Stimulated activated CD4-positive, alpha-beta T cell treated with anti-CD3 and anti-CD28 coated beads, Interleukin-12 subunit alpha, Interleukin-12 subunit beta, amount 100 ng/mL, for 24 hours (primary cell): ENCODE measurements at regions not wholly inside any gene's neighbourhood (a gene's known extent, or its start where the extent isn't known, plus 50 kb on each side); places are given as distances from the start of the nearest gene placed in this dataset.
"Not testable (repeated sequence)": the region's sequence is repeated elsewhere in the genome, so short reads cannot be mapped to it uniquely, and the experiment has no call there.

ENCODE experiments used
- DNase-seq, 2 experiments: peaks; one replicate each; pipeline ENCODE4 v3.0.0-alpha.2; 2020; ENCODE audit warnings: low read depth in 2 of 2

DNA sequence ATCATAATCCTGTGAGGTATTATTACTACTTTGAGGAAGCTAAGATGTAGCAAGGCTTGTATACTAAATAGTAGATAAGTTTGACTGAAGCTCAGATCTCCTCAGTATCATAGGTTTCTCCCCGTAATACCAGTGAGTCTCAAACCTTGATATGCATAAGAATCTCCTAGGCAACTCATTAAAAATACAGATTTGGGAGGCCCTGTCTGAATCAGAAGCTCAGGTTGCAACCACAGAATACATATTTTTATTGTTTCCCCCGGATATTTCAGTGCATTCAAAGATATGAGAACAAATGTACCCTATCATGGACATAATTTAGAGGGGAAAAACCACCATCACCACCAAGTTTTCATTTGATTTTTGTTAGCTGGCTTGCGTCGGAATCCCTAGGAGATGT is 242.1 kb upstream of the C2CD4B start:
- no peak for DNase-seq

DNA sequence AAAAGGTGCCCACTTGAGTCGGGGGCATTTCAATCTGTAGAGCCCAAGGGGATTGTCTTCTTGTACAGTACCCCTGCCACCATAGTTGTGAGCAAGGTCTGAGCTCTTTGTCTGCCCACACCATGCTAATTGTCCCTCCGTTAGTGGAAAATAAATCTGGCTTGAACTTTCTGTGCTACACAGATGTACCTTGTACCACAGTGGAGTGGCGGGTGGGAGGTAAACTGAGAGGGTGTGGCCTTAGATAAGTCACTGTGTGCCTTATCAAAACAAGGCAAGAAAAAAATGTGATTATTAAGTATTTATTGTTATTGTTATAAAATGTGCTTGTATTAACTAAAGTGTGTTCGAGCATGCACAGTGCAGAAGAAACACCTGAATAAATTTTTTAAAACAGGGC is 242.9 kb upstream of the C2CD4B start:
- DNase-seq, result no peak

DNA sequence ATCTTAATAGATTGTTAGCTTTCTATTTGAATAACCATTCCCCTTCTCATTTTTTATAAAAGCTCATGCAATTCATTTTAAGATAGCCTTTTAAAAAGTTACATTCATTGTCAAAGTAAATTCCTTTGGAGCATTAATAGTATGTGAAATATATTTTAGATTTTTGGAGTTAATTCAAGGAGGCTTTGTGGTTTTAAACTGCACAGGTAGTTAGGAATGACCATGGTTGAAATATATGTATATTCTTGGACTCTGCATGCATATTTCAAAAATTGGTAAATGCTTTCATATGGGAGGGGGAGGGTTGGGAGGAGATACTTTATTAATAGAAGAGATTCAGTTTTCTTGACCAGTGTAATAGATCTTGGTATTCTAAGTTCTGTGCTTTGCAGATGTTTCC is 244.4 kb upstream of the C2CD4B start:
- DNase-seq, result no peak

DNA sequence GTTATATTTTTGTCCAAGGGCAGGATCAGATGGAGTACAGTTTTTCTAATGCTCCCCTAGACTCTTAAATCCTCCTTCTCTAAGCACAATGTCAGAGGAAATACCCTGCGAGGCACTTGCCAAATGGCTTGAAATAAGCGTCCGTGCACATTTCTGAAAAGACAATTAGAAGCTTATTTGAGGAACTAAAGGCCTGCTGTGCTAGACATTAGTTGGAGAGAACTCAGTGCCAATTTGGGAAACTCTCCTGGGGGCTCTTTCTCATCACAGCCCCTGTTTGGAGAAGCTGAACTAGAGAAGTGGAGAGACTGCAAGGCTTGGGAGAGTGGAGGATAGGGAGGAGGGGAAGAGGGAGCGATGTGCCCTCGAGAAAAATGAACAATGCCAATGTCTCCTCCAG is 247.6 kb upstream of the C2CD4B start:
- no peak for DNase-seq

DNA sequence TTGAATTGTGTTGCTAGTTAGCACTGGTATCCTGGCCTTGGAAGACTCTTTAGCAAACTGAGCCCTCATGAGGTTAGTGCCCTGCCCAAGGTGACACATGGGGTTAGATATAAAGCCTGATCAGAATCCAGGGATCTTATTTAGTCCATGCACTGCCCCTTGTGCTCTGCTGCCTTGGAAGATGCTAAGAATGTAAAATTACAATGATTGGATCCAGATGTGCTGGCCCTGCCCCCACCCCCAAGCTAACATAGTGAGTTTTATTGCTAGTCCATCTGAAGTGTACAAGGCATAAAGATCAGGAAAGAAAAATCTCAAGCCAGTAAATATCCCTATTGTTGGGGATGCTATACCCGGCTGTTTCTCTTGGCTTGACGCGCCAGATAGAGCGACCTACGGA is 248.1 kb upstream of the C2CD4B start:
- DNase-seq, result no peak

DNA sequence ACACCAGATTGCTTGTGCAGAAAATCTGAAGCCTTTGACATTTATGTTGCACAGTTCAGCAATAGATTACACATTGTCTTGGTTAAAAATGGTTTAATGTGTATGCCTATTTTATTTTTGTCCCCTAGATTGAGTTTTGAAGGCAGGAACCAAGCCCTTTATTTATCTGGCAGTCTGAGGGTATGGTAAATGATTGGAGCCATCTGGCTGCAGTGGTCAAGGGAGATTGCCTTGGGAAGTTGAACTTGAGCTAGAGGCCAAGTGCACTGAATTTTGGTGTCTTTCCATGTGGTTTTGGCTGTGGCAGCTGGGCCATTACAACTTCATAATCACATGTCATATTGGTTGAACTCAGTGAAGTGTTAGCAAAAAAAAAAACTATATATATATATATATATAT is 248.7 kb upstream of the C2CD4B start:
- no peak for DNase-seq

DNA sequence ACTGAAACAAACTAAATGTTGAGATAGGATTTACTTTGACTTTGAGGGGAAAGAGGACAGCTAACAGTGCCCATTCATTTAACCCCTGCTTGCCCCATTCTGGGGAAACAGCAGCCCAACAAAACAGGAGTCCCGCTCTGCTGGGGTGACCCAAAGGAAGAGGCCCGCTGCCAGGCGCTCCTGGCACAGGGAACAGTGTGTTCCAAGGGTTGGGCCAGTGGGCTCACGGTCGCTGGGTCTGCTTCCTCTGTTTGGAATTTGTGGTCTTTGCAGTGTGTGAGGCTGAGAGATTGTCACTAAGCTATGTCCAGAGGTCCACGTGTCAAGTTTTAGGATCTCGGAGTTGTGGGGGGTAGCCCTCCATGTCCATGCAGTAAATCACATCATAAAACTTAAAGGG is 250.4 kb upstream of the C2CD4B start:
- no peak for DNase-seq

DNA sequence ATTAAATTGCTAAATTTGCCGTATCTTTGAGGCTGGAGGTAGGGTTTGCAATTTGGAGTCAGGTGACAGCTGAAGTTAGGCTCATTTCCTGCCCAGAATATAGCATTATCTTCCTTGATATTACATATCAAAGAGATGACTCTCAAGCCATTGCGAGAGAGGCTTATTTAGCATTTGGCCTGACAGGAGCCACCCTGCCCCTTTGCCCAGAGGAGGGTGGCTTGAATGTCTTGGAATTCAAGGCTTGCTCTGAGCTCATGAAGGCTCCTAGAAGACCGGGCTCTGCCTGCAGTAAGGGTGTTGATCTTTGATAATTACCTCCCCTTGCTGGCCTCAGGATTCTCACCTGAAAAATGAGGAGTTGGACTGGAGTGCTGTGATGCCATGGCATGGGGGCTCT is 251.4 kb upstream of the C2CD4B start:
- DNase-seq, result no peak

DNA sequence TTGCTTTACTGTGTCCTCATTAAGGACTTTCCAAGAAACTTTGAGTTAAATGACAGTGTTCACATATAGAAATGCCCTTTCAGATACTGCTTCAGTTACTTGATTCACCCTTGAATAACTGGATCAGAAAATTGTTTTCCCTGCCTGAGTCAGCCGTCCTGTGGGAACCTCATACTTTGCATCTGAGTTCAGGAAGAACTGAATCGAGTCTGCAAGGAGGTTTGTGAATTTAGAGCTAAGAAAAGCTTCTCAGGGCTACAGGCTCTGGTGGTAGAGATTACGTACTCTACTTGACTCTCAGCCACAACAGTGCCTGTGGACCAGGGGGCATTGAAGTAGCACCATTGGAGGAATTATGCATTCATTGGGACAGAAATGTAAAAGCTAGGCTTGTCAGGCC is 252.4 kb upstream of the C2CD4B start:
- no peak for DNase-seq

DNA sequence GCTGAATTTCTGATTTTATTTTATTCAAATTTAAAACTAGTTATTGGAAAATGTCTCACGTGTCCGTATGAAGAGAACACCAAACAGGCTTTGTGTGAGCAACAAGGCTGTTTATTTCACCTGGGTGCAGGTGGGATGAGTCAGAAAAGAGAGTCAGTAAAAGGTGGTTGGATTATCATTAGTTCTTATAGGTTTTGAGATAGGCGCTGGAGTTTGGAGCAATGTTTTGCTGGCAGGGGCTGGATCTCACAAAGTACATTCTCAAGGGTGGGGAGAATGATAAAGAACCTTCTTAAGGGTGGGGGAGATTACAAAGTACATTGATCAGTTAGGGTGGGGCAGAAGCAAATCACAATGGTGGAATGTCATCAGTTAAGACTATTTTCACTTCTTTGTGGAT is 253.4 kb upstream of the C2CD4B start:
- not testable (repeated sequence) for DNase-seq

DNA sequence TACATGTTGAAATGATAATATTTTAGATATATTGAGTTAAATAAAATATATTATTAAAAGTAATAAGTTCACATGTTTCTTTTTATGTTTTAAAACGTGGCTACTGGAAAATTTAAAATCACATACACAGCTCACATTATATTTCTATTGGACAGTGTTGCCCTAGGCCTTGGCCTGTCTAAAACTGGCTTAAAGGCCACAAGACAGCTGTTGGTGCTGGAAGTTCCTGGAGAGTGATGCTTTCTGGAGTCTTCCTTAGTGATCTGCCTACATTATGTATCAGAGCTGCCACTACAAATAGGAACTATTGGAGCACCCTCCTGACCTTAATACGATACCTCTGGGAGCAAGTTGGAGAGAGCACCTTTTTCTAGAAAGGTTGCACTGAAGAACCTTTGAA is 254.1 kb upstream of the C2CD4B start:
- no peak for DNase-seq

DNA sequence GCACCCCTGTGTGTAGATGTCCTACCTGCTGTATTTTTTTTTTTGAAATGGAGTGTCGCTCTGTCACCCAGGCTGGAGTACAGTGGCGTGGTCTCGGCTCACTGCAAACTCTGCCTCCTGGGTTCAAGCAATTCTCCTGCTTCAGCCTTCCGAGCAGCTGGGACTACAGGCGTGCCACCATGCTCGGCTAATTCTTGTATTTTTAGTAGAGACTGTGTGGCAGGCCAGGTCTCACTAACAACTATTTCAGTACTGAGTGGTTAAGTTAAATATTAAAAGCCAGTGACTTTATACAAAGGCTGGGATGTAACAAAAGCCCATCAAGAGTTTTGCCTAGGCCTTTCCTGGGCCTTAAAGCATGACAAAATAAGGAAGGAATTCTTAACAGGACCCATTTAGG is 255.3 kb upstream of the C2CD4B start:
- not testable (repeated sequence) for DNase-seq

DNA sequence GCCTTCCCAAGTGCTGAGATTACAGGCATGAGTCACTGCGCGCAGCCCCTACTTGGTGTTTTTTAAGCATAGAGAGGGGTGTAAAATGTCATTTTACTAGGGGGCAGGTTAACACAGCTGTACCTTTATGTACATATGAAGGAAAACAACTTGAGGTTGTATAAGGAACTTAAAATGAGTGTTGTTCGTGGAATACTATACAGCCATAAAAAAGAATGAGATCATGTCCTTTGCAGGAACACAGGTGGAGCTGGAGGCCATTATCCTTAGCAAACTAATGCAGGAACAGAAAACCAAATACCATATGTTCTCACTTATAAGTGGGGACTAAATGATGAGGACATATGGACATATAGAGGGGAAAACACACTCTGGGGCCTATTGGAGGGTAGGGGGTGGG is 256.2 kb upstream of the C2CD4B start:
- DNase-seq, result no peak

DNA sequence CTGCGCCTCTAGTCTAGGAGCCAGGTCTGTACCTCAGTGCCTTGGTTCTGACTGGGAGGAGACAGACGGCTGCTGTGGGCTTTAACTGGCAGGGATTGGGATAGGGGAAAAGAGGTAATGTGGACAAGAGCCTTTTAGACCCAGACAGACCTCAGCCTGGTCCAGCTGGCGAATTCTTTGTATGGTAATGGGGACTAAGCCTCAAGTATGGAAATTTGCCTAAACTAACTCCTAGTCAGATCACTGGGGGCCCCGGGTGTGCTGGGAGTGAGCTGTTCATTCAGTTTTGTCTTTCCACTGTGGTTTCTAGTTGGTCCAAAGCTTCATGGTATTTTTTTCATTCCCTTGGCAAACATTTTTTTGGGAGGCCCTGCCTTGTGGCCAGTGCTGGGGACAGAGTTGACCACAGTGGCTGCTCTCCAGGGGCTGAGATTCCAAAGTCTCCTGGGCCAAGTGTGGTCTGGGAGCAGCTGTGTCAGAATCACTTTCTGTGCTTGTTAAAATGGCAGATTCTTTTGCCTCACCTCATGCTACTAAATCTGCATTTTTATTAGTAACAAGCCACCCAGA is 261.4 kb upstream of the C2CD4B start:
- DNase-seq, result no peak

DNA sequence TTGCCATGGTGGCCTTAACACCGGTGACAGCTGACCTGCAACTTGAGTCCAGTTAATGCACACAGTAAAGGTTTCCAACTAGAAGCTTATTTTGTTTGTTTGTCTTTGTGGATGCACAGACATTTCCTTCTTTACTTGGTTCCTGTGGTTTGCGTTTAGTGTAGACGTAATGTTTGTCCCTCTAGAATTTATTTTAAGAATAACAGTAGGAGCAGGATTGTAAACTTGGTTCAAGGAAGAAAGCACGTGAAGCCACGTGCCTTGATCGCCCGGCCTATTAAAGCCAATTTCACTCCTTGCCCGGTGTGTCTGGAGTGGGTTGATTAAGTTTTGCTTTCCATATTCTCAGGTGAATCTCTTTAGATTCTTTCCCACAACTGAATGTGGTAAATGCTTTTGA is 263.2 kb upstream of the C2CD4B start:
- DNase-seq, result no peak

DNA sequence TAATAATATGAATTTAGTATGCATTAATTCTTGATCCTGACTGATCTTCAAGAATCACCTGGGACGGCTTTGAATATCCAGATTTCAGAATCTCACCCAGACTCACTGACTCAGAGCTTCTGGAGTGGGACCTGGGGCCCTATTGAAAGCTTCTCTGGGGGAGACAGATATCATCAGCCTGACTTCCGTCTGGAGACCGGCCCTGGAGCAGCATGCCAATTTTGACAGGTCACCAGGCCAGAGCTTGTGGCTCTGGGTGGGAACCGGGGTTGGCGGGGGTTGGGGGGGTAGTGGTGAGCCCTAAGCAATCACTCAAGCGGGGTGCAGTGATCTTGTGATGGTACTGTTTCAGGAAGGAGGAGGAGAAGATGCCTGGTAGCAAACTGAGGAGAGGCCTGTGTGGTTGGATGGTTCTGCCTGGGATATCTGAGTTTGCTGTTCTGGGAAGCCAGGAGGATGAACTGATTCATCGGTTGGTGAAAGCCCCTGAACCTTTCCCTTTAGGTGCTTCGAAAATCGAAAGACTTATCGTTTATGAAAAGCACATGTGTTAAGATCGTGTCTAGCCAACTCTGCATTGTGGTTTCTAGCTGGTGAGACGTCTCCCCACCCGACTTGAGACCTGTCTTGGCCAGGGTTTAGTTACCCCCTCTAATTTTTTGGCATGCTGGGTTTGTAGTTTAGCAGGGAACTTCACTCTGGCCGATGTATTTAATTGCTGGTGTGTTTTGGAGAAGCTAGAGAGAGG is 263.9 kb upstream of the C2CD4B start:
- no peak for DNase-seq

DNA sequence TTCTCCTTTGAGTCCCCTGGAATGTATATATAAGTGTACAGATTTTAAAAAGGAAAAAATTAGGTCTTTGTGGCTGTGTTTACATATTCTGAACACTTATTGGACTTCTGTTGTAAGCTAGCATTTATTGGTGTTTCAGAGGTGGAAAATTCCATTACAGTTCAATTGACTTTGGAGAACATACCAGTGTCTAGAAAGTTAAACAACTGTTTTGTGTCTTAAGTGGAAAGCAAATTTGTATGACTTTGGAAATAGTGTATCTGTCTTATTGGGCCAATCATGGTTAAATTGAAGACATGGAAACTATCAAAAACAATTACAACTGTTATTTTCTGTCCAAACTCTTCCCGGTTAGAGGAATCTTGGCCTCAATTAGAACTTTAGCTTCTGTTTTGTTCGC is 265.0 kb upstream of the C2CD4B start:
- no peak for DNase-seq

DNA sequence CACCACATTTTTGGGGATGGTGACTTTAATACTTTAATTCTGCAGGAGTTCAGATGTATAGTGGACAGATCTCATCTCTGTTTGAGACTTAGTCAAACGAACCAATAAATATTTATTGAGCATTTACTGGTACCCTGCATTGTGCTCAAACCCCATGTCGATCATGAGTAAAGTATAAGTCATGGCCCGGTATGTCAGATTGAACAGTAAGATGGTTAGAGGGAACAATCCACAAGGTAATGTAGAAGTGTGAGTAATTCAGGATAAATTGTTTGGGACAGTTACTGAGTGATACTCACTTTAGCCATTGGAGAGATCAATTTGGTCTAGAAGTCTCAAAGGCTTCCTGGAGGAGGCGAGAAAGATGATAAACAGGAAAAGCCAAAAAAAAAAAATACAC is 265.5 kb upstream of the C2CD4B start:
- DNase-seq, result no peak

DNA sequence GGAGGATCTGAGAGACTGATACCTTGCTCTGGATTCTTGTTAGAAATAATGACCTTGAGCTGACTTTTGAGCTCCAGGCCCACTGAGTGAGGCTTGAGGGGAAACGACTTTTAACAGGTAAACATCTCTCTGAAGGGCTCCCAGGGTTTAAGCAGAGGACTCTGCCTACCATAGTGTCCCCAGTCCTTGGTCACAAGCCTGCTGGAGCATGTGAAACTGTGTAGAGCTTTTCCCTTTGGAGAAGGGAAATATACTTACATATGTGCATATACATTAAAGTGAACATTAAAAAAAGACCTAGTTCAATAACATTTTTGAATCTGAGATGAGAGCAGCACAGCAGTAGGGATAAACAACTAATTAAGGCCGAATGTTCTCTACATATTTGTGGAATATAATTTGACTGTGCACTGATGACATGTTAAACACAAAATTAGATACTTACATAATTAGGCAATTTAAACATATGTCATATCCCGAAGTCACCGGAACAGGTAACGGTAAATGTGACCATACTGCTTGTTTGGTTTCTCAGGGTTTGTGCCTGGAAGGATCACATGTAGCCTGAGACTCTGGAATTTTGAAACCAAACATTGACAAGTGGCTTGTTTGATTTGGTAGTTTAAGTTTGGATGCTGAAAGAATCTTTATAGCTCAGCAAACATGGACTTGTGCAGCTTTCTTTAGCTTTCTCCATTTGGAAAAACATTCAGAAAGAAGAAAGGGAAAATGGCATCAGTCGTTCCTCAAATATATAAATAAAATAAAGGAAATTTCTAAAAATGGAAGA is 266.1 kb upstream of the C2CD4B start:
- DNase-seq, result no peak

DNA sequence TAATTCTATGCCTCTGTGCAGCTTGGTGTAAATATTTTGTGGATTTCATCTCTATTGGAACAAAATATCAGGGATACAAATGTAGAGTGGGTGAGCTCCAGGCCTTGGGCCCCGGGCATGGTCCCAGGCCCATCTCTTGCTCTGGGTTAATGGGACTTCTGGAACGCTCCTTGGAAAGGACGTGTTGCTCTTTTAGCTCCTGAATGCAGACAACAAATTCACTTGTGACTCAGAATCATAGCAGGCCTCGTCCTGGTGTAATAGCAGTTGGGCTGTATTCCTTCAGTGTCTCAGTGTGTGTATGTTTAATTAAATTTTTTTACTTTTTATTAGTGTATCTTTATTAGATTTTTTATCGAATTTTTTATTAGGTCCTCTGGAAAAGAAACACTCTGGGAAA is 266.7 kb upstream of the C2CD4B start:
- no peak for DNase-seq

DNA sequence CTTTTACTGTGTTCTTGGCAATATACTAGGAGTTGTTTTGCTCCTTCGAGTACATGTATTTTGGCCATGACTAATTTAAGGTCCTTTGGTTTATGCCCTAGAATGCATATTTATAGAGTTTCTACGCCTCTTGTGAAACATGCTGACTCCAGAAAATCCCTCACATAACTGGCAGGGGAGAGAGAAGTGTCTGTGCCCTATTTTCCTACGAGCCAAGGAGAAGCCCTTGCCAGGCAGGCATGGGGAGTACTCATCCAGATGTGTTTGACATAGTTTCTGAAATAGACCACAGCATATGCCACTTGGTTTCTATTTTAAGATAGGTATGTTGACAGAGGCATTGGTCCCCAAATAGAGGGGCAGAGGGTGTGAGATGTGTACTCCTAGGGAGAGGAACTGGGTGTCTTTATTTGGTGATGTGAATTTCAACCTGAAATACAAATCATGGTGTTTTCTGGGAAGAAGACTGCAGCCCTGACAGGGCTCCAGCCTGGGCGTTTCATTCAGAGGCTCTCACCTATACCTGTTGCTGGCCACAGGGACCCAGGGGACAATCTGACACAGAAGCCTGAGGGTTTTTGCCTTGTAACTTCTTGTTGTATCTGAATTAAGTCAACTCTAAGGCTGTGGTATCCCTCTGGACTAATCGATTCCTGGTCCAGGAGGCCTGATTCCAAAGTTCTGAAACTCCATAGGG is 267.8 kb upstream of the C2CD4B start:
- DNase-seq, result no peak

DNA sequence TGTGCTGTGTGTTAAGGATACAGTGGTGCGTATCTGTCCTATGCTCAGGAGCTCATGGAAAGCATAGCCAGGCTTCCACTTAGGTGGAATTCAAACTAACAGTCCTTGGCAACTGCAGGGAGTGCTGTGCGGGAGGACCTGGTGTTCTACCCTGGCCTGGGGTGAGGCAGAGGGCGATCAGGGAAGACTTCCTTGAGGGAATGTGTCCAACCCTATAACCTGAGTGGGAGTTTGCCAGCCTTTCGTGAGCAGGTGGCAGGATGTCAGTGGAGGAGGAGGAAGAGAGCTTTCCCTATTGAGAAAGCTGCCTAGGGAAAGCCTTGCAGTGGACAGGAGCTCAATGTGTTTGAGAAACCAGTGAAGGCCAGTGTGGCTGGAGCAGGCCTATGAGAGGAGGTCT is 271.1 kb upstream of the C2CD4B start:
- DNase-seq, result no peak

DNA sequence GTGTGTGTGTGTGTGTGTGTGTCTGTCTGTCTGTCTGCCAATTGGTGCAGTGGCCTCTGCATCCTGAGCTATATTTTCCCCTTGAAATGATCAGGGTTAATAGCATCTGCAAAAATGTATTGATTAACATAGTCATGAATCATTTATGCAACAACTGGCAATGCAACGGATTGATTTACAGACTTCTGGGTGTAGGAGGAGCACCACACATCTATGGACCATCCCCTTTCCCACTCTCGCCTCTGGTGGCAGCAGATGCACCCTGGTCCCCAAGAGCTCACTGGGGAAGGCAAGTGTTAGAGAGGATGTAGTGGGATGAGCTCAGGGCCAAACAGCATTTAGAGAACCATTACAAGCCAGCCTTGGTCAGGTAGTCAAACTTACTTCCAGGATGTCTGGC is 272.7 kb upstream of the C2CD4B start:
- no peak for DNase-seq
